SK-N-SH (cell line): ENCODE measurements at regions not wholly inside any gene's neighbourhood (a gene's known extent, or its start where the extent isn't known, plus 50 kb on each side); places are given as distances from the start of the nearest gene placed in this dataset.

Experiments used
- GABPA ChIP-seq: IDR thresholded peaks from 2 replicates; pipeline ENCODE4 v1.4.0; 2012; ENCODE audit warnings: low read depth, mild to moderate bottlenecking
- MEF2A ChIP-seq: IDR thresholded peaks from 2 replicates; pipeline ENCODE4 v1.4.0; 2012; ENCODE audit warnings: low read depth, borderline replicate concordance
- NRF1 ChIP-seq: IDR thresholded peaks from 2 replicates; pipeline ENCODE4 v1.6.1; 2012; ENCODE audit warnings: low read depth, mild to moderate bottlenecking, low read length
- TF ChIP-seq, protein P1 (sequence below): fragments of 200-600 bp; sonication (generic); IDR thresholded peaks from 2 replicates; pipeline ENCODE4 v1.6.1; 2017; ENCODE audit warnings: antibody characterized with exemption, mild to moderate bottlenecking, moderate library complexity
- TF ChIP-seq, protein P2 (sequence below): IDR thresholded peaks from 2 replicates; pipeline ENCODE4 v1.4.0; 2012; ENCODE audit warnings: low read depth, borderline replicate concordance

DNA sequence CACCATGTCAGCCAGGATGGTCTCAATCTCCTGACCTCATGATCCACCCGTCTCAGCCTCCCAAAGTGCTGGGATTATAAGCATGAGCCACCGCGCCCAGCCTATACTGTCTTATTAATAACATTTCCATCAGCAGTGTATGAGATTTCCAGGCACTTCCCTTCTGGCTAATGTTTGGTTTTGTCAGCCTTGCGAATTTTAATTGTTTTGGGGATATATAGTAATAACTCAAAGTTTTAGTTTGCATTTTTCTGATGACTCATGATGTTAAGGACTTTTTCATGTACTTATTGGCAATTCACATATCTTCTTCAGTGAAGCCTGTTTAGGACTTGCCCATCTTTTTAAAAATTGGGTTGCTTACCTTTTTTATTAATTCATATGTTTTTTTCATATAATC, 76.0 kb downstream of the TMEM270 start:
- TF ChIP-seq GABPA (no peak), MEF2A (no peak), NRF1 (no peak)
- TF ChIP-seq, protein P1, sequence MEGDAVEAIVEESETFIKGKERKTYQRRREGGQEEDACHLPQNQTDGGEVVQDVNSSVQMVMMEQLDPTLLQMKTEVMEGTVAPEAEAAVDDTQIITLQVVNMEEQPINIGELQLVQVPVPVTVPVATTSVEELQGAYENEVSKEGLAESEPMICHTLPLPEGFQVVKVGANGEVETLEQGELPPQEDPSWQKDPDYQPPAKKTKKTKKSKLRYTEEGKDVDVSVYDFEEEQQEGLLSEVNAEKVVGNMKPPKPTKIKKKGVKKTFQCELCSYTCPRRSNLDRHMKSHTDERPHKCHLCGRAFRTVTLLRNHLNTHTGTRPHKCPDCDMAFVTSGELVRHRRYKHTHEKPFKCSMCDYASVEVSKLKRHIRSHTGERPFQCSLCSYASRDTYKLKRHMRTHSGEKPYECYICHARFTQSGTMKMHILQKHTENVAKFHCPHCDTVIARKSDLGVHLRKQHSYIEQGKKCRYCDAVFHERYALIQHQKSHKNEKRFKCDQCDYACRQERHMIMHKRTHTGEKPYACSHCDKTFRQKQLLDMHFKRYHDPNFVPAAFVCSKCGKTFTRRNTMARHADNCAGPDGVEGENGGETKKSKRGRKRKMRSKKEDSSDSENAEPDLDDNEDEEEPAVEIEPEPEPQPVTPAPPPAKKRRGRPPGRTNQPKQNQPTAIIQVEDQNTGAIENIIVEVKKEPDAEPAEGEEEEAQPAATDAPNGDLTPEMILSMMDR = no peak
- TF ChIP-seq, protein P2, sequence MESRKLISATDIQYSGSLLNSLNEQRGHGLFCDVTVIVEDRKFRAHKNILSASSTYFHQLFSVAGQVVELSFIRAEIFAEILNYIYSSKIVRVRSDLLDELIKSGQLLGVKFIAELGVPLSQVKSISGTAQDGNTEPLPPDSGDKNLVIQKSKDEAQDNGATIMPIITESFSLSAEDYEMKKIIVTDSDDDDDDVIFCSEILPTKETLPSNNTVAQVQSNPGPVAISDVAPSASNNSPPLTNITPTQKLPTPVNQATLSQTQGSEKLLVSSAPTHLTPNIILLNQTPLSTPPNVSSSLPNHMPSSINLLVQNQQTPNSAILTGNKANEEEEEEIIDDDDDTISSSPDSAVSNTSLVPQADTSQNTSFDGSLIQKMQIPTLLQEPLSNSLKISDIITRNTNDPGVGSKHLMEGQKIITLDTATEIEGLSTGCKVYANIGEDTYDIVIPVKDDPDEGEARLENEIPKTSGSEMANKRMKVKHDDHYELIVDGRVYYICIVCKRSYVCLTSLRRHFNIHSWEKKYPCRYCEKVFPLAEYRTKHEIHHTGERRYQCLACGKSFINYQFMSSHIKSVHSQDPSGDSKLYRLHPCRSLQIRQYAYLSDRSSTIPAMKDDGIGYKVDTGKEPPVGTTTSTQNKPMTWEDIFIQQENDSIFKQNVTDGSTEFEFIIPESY = no peak
